DOHH2 (cell line): ENCODE measurements at regions not wholly inside any gene's neighbourhood (a gene's known extent, or its start where the extent isn't known, plus 50 kb on each side); places are given as distances from the start of the nearest gene placed in this dataset.

Experiments used
- H3F3A ChIP-seq: fragments of 200-600 bp; sonication (generic), shearing (Covaris generic); 2 replicates; pipeline ENCODE4 v1.6.0; 2016; ENCODE audit warnings: antibody characterized with exemption, mild to moderate bottlenecking; ENCODE audit not compliant: control insufficient read depth, insufficient read depth
- H3K27ac ChIP-seq: fragments of 200-600 bp; sonication (generic); 2 replicates; pipeline ENCODE4 v1.5.1; 2014; ENCODE audit warnings: low read depth, mild to moderate bottlenecking, low read length, moderate library complexity
- H3K27me3 ChIP-seq: fragments of 200-600 bp; sonication (generic); 2 replicates; pipeline ENCODE4 v1.6.1; 2014; ENCODE audit warnings: mild to moderate bottlenecking, low read length, mixed read lengths; ENCODE audit not compliant: control insufficient read depth
- H3K36me3 ChIP-seq: fragments of 200-600 bp; sonication (generic); 2 replicates; pipeline ENCODE4 v1.6.1; 2014; ENCODE audit warnings: mild to moderate bottlenecking, low read length, moderate library complexity, mixed read lengths; ENCODE audit not compliant: control insufficient read depth
- H3K4me1 ChIP-seq: fragments of 200-600 bp; sonication (generic); 2 replicates; pipeline ENCODE4 v1.6.1; 2014; ENCODE audit warnings: mild to moderate bottlenecking, low read length, mixed read lengths; ENCODE audit not compliant: control insufficient read depth
- H3K4me2 ChIP-seq: fragments of 200-600 bp; sonication (generic); 2 replicates; pipeline ENCODE4 v1.6.0; 2014; ENCODE audit warnings: mild to moderate bottlenecking, low read length, moderate library complexity
- H3K4me3 ChIP-seq: fragments of 200-600 bp; sonication (generic); 2 replicates; pipeline ENCODE4 v1.5.1; 2014; ENCODE audit warnings: mild to moderate bottlenecking, low read length, mixed read lengths
- H3K79me2 ChIP-seq: fragments of 200-600 bp; sonication (generic); 2 replicates; pipeline ENCODE4 v1.6.1; 2014; ENCODE audit warnings: mild to moderate bottlenecking, low read length, mixed read lengths; ENCODE audit not compliant: control insufficient read depth
- H3K9me2 ChIP-seq: fragments of 200-600 bp; sonication (generic); replicated peaks from 2 replicates; pipeline ENCODE4 v1.6.1; 2014; ENCODE audit warnings: mild to moderate bottlenecking, low read length, mixed read lengths; ENCODE audit not compliant: control insufficient read depth
- H3K9me3 ChIP-seq: fragments of 200-600 bp; sonication (generic); 2 replicates; pipeline ENCODE4 v1.6.1; 2014; ENCODE audit warnings: antibody characterized with exemption, low read length, mixed read lengths; ENCODE audit not compliant: control insufficient read depth, insufficient read depth
- H4K20me1 ChIP-seq: fragments of 200-600 bp; sonication (generic); 2 replicates; pipeline ENCODE4 v1.6.0; 2014; ENCODE audit warnings: low read depth, mild to moderate bottlenecking, antibody characterized with exemption, low read length, moderate library complexity; ENCODE audit not compliant: control insufficient read depth, insufficient read depth
- CTCF ChIP-seq: fragments of 200-600 bp; sonication (generic); IDR thresholded peaks from one replicate; pipeline ENCODE4 v1.5.1; 2014; ENCODE audit warnings: antibody characterized with exemption, mild to moderate bottlenecking, low read depth, low read length; ENCODE audit not compliant: poor library complexity, severe bottlenecking
- EZH2phosphoT487 ChIP-seq: fragments of 200-600 bp; sonication (generic); IDR thresholded peaks from 2 replicates; pipeline ENCODE4 v1.6.1; 2017; ENCODE audit warnings: borderline replicate concordance, mild to moderate bottlenecking, antibody characterized with exemption, low read length, moderate library complexity, mixed read lengths

GRCh38 chr22:27679693-27680488 lies 121.7 kb downstream of the MN1 start:
- Histone ChIP-seq H4K20me1 (no peaks in the 10 kb centered on the region), H3K27ac (no peak overlapping the region), H3K27me3 (no peaks in the 10 kb centered on the region), H3K79me2 (no peaks in the 10 kb centered on the region), H3K9me2 (no peaks in the 10 kb centered on the region), H3K4me2 (no peak overlapping the region), H3K4me1 (no peaks in the 10 kb centered on the region), H3F3A (no peaks in the 10 kb centered on the region), H3K4me3 (no peak overlapping the region), H3K9me3 (no peaks in the 10 kb centered on the region), H3K36me3 (no peaks in the 10 kb centered on the region)
- TF ChIP-seq CTCF = no peak
- TF ChIP-seq EZH2phosphoT487 = no peak

- no peaks in the 10 kb centered on the region for H3K9me3 ChIP-seq
- H3F3A ChIP-seq = no peaks in the 10 kb centered on the region
- no peak for TF ChIP-seq CTCF
- no peak for TF ChIP-seq EZH2phosphoT487
- H3K27me3 ChIP-seq = no peaks in the 10 kb centered on the region
- no peaks in the 10 kb centered on the region for H3K9me2 ChIP-seq
- H3K4me1 ChIP-seq = no peaks in the 10 kb centered on the region
- H4K20me1 ChIP-seq = no peaks in the 10 kb centered on the region
- H3K4me3 ChIP-seq = no peak overlapping the region
- H3K79me2 ChIP-seq = no peaks in the 10 kb centered on the region
- H3K27ac ChIP-seq = no peak overlapping the region
- no peaks in the 10 kb centered on the region for H3K36me3 ChIP-seq
- no peak overlapping the region for H3K4me2 ChIP-seq
Observed at GRCh38 chr22:27680636-27681035, 120.9 kb downstream of the MN1 start.

- H3K9me3 ChIP-seq = no peaks in the 10 kb centered on the region
- no peak overlapping the region for H3K4me3 ChIP-seq
- H3F3A ChIP-seq = no peaks in the 10 kb centered on the region
- H3K4me2 ChIP-seq = no peak overlapping the region
- H3K27ac ChIP-seq = no peak overlapping the region
- no peaks in the 10 kb centered on the region for H3K27me3 ChIP-seq
- H3K36me3 ChIP-seq = no peaks in the 10 kb centered on the region
- H3K9me2 ChIP-seq = no peaks in the 10 kb centered on the region
- TF ChIP-seq EZH2phosphoT487 = no peak
- TF ChIP-seq CTCF = no peak
- H3K4me1 ChIP-seq = no peaks in the 10 kb centered on the region
- H3K79me2 ChIP-seq = no peaks in the 10 kb centered on the region
- H4K20me1 ChIP-seq = no peaks in the 10 kb centered on the region
Observed at GRCh38 chr22:27681037-27681436, 120.5 kb downstream of the MN1 start.
